ENCODE measurements at regions not wholly inside any gene's neighbourhood (a gene's known extent, or its start where the extent isn't known, plus 50 kb on each side); places are given as distances from the start of the nearest gene placed in this dataset.

- TF ChIP-seq, protein P1, sequence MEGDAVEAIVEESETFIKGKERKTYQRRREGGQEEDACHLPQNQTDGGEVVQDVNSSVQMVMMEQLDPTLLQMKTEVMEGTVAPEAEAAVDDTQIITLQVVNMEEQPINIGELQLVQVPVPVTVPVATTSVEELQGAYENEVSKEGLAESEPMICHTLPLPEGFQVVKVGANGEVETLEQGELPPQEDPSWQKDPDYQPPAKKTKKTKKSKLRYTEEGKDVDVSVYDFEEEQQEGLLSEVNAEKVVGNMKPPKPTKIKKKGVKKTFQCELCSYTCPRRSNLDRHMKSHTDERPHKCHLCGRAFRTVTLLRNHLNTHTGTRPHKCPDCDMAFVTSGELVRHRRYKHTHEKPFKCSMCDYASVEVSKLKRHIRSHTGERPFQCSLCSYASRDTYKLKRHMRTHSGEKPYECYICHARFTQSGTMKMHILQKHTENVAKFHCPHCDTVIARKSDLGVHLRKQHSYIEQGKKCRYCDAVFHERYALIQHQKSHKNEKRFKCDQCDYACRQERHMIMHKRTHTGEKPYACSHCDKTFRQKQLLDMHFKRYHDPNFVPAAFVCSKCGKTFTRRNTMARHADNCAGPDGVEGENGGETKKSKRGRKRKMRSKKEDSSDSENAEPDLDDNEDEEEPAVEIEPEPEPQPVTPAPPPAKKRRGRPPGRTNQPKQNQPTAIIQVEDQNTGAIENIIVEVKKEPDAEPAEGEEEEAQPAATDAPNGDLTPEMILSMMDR (IDR thresholded peaks at IDR 0.05; ENCODE audit: insufficient read depth, low read depth, low read length, missing control alignments), result no peak
- no peak for DNase-seq (ENCODE audit: low read depth)
- no peak overlapping the region for H3K4me3 ChIP-seq (ENCODE audit: low read depth, low read length)
Observed at GRCh38 chr7:28347475-28348318, 64.6 kb upstream of the CREB5 start.

- TF ChIP-seq, protein P1 (IDR thresholded peaks at IDR 0.05; ENCODE audit: insufficient read depth, low read depth, low read length, missing control alignments), result no peak
- H3K4me3 ChIP-seq (ENCODE audit: low read depth, low read length), result no peak overlapping the region
- DNase-seq (ENCODE audit: low read depth), result no peak
Observed at GRCh38 chr7:28348636-28349035, 63.7 kb upstream of the CREB5 start.

GRCh38 chr7:28349637-28350036, 62.7 kb upstream of the CREB5 start:
- DNase-seq (ENCODE audit: low read depth), result no peak
- TF ChIP-seq, protein P1 (IDR thresholded peaks at IDR 0.05; ENCODE audit: insufficient read depth, low read depth, low read length, missing control alignments), result no peak
- no peak overlapping the region for H3K4me3 ChIP-seq (ENCODE audit: low read depth, low read length)

- H3K4me3 ChIP-seq (ENCODE audit: low read depth, low read length), result no peak overlapping the region
- no peak for DNase-seq (ENCODE audit: low read depth)
- TF ChIP-seq, protein P1 (IDR thresholded peaks at IDR 0.05; ENCODE audit: insufficient read depth, low read depth, low read length, missing control alignments), result no peak
Observed at GRCh38 chr7:28350662-28351061, 61.7 kb upstream of the CREB5 start.

GRCh38 chr7:28351450-28351849, 60.9 kb upstream of the CREB5 start:
- DNase-seq (ENCODE audit: low read depth), result no peak
- H3K4me3 ChIP-seq (ENCODE audit: low read depth, low read length), result no peak overlapping the region
- TF ChIP-seq, protein P1 (IDR thresholded peaks at IDR 0.05; ENCODE audit: insufficient read depth, low read depth, low read length, missing control alignments), result no peak

DNA sequence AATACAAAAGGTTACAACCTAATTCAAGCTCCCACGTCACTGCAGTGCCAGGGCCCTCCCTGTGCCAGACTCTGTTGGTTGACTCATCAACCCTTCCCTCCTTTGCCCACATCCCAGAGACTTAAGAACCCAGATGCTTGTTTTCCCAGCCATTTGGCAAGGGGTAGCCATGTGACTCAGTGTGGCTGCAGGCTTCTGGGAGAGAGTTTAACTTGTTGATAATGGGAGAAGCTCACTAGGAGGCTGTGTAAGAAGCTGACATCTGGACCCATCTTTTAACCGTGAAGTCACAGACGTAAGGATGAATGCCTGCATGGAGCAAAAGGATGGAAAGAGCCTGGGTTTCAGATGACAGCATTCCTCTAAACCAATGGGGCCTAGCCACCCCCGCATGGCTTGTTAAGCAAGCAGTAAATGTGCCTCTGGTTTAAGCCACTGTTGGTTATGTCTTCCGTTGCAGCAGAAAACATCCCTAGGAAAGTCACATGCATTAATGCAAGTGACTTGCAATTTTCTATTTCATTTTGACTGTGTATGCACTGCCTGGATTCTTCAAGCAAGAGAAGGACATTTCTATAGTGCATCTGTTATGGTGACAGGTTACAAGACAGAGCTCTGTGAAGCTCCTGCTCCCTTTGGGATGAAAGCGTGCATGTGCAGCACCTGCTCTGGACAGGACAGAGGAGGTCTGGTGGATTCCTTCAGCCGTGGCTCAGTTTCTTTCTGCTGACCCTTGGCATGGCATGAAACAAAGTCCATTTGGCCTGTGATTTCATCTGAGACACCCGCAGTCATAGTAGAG, 57.5 kb upstream of the CREB5 start:
- DNase-seq (ENCODE audit: low read depth), result no peak
- no peak overlapping the region for H3K4me3 ChIP-seq (ENCODE audit: low read depth, low read length)
- TF ChIP-seq, protein P1 (IDR thresholded peaks at IDR 0.05; ENCODE audit: insufficient read depth, low read depth, low read length, missing control alignments), result no peak
